Spleen (tissue), 11 donors: ENCODE measurements at regions not wholly inside any gene's neighbourhood (a gene's known extent, or its start where the extent isn't known, plus 50 kb on each side); places are given as distances from the start of the nearest gene placed in this dataset.
"Not testable (repeated sequence)": the region's sequence is repeated elsewhere in the genome, so short reads cannot be mapped to it uniquely, and the experiment has no call there.

Experiments used
- DNase-seq: peaks from one replicate; pipeline ENCODE4 v3.0.0-alpha.2; 2020
- H3K27ac ChIP-seq, 8 donors: fragments of 200-600 bp; sonication (generic) in 7 of 8; 1 replicate in 4 of 8; 2 replicates in 4 of 8; pipeline versions ENCODE4 v1.5.0 to v1.8.0; 2016 to 2021; ENCODE audit warnings: inconsistent platforms in 4 of 8, mild to moderate bottlenecking in 4 of 8, moderate library complexity in 1 of 8
- H3K27me3 ChIP-seq, 7 donors: fragments of 200-600 bp; sonication (generic) in 6 of 7; replicated peaks in 1 of 7; 1 replicate in 4 of 7; 2 replicates in 3 of 7; pipeline versions ENCODE4 v1.5.0 to v1.8.0; 2016 to 2021; ENCODE audit warnings: inconsistent platforms in 3 of 7, mild to moderate bottlenecking in 1 of 7
- H3K36me3 ChIP-seq, 6 donors: fragments of 200-600 bp; sonication (generic) in 5 of 6; 1 replicate in 4 of 6; 2 replicates in 2 of 6; pipeline versions ENCODE4 v1.5.0 to v1.8.0; 2016 to 2021; ENCODE audit warnings: inconsistent platforms in 2 of 6
- H3K4me1 ChIP-seq, 6 donors: fragments of 200-600 bp; sonication (generic) in 5 of 6; 1 replicate in 3 of 6; 2 replicates in 3 of 6; pipeline versions ENCODE4 v1.5.0 to v1.8.0; 2016 to 2021; ENCODE audit warnings: inconsistent platforms in 3 of 6
- H3K4me3 ChIP-seq, 8 donors: fragments of 200-600 bp; sonication (generic) in 7 of 8; 1 replicate in 4 of 8; 2 replicates in 4 of 8; pipeline versions ENCODE4 v1.5.0 to v1.8.0; 2016 to 2021; ENCODE audit warnings: inconsistent platforms in 4 of 8, mild to moderate bottlenecking in 4 of 8, moderate library complexity in 2 of 8
- H3K9me3 ChIP-seq, 8 donors: fragments of 200-600 bp; sonication (generic) in 7 of 8; 1 replicate in 4 of 8; 2 replicates in 4 of 8; pipeline versions ENCODE4 v1.5.0 to v1.8.0; 2016 to 2021; ENCODE audit warnings: inconsistent platforms in 4 of 8
- POLR2A ChIP-seq, 3 donors: fragments of 450-650 bp; IDR thresholded peaks; one replicate each; pipeline ENCODE4 v1.5.1; 2017; ENCODE audit warnings: antibody characterized with exemption in 3 of 3, mild to moderate bottlenecking in 1 of 3
- POLR2AphosphoS5 ChIP-seq, 3 donors: sonication (generic); formaldehyde crosslinking; IDR thresholded peaks; one replicate each; pipeline ENCODE4 v1.5.1; 2017; ENCODE audit warnings: antibody characterized with exemption in 3 of 3
- WGBS, 5 donors: extraction: QIAGEN DNeasy Blood & Tissue Kit in 3 of 5; methylation state at CpG; one replicate each; pipeline versions ENCODE4 v1.1.5 to v1.1.7; 2013 to 2018; 5-methylcytosine and 5-hydroxymethylcytosine counted together
- intact Hi-C: fragments of 100-400 bp; cut with DNase I; formaldehyde crosslinking; loops from one replicate; pipeline ENCODE4 v1.15.0; 2023; ENCODE audit warnings: low total_unique reads
- TF ChIP-seq, protein P1 (sequence below), 11 experiments: fragments of 200-600 bp in 7 of 11; fragments of 450-650 bp in 4 of 11; sonication (generic) in 4 of 11; IDR thresholded peaks in 8 of 11; conservative IDR thresholded peaks in 3 of 11; 1 replicate in 7 of 11; 2 replicates in 4 of 11; pipeline versions ENCODE4 v1.4.0 to v1.8.0; 2016 to 2021; ENCODE audit warnings: antibody characterized with exemption in 11 of 11, inconsistent platforms in 4 of 11, mild to moderate bottlenecking in 1 of 11
- donor health status: healthy with polysubstance abuse.
- donor health status: DM: no; HTN: no; CAD: no; lungs with moderate emphysema.
- donor health status: DM: no; HTN: no; CAD: no.
- donor health status: Bipolar disorder and iron deficiency.
- donor health status: healthy.
- donor health status: DM: no; HTN: no; CAD: no.
- donor health status: DM: yes; HTN: yes; CAD: no.

DNA sequence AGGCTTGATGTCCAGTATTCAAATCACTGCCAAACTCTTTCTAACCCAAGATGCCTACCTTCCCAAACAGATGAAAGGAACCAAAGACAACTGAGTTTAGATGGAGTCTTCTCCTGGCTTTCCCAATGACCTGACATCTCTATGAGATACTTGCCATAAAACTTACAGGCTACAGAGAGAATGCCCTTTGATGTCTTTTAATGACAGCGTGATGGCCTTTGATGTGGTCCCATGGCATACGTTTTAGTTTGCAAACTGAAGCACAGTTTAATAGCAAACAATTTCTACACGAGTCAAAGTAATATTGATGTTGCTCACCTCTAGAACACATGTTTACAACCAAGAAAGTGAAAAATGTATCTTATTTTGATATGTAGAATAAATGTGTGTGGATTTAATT, 73.2 kb downstream of the ZIC4 start:
- 48 to 63% (median 57%) methylated on average over 3 of the region's 3 CpGs for WGBS, 5 donors
- TF ChIP-seq, protein P1, sequence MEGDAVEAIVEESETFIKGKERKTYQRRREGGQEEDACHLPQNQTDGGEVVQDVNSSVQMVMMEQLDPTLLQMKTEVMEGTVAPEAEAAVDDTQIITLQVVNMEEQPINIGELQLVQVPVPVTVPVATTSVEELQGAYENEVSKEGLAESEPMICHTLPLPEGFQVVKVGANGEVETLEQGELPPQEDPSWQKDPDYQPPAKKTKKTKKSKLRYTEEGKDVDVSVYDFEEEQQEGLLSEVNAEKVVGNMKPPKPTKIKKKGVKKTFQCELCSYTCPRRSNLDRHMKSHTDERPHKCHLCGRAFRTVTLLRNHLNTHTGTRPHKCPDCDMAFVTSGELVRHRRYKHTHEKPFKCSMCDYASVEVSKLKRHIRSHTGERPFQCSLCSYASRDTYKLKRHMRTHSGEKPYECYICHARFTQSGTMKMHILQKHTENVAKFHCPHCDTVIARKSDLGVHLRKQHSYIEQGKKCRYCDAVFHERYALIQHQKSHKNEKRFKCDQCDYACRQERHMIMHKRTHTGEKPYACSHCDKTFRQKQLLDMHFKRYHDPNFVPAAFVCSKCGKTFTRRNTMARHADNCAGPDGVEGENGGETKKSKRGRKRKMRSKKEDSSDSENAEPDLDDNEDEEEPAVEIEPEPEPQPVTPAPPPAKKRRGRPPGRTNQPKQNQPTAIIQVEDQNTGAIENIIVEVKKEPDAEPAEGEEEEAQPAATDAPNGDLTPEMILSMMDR (IDR thresholded peaks at IDR 0.05 in 8 of 11, conservative IDR thresholded peaks at IDR 0.05 in 3 of 11), result no peak
- TF ChIP-seq POLR2AphosphoS5 (IDR thresholded peaks at IDR 0.05) (no peak), POLR2A (IDR thresholded peaks at IDR 0.05) (no peak)
- Histone ChIP-seq H3K9me3 (no peaks in the 10 kb centered on the region), H3K36me3 (no peaks in the 10 kb centered on the region), H3K27ac (no peak overlapping the region), H3K27me3 (no peaks in the 10 kb centered on the region), H3K4me3 (no peak overlapping the region), H3K4me1 (no peaks in the 10 kb centered on the region)
- no peak for DNase-seq
- intact Hi-C loops, result no loop called here

DNA sequence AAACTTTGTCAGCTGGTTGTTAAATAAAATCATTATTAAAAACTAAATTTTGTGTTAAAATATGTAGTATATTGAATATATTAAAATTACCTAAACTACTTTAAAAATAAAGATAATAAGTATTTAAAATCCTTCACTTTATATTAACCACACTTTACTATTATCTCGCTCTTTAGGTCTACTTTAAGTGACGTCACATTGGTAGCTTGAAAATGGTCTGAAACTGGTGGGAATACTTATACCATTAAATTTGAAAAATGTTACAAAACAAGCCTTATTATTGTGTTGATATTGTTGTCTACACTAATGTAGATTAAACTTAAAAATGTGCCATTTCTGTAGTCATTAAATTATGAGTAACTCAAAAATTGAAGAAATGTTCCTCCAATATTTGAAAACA, 77.6 kb downstream of the ZIC4 start:
- H3K9me3 ChIP-seq, result no peaks in the 10 kb centered on the region
- no peak overlapping the region for H3K27ac ChIP-seq
- H3K27me3 ChIP-seq, result no peaks in the 10 kb centered on the region
- intact Hi-C loops, result no loop called here
- H3K4me1 ChIP-seq, result no peaks in the 10 kb centered on the region
- DNase-seq, result no peak
- WGBS, 5 donors, result 84 to 91% (median 87%) methylated on average over 2 of the region's 2 CpGs
- H3K36me3 ChIP-seq, result no peaks in the 10 kb centered on the region
- H3K4me3 ChIP-seq, result no peak overlapping the region
- TF ChIP-seq POLR2A (IDR thresholded peaks at IDR 0.05), result no peak
- TF ChIP-seq POLR2AphosphoS5 (IDR thresholded peaks at IDR 0.05), result no peak
- TF ChIP-seq, protein P1 (IDR thresholded peaks at IDR 0.05 in 8 of 11, conservative IDR thresholded peaks at IDR 0.05 in 3 of 11), result no peak

DNA sequence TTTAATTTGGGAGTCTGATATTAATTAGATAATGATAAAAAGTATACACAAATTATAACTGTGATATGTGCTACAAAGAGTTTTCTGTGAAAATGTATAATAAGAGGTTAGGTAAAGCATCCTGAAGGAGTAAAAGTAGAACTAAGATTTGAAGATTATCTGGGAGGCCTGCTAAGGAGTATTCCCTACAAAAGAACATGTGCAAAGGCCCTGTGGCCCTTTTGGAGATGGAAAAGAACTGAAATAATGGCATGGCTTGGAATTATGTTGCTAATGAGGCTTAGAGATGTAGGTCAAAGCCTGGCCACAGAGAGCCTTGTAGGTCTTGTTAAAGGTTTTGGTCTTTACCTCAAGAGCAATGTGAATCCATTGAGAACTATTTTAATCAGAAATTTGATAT, 82.0 kb downstream of the ZIC4 start:
- intact Hi-C loops, result no loop called here
- Histone ChIP-seq H3K4me3 (no peak overlapping the region), H3K36me3 (no peaks in the 10 kb centered on the region), H3K27me3 (peaks cover 0 to 4% (median 0%) of the 10 kb centered on the region in 7 donors), H3K9me3 (no peaks in the 10 kb centered on the region), H3K4me1 (no peaks in the 10 kb centered on the region), H3K27ac (no peak overlapping the region)
- TF ChIP-seq POLR2A (IDR thresholded peaks at IDR 0.05), result no peak
- TF ChIP-seq POLR2AphosphoS5 (IDR thresholded peaks at IDR 0.05), result no peak
- TF ChIP-seq, protein P1 (IDR thresholded peaks at IDR 0.05 in 8 of 11, conservative IDR thresholded peaks at IDR 0.05 in 3 of 11), result no peak
- DNase-seq, result no peak

DNA sequence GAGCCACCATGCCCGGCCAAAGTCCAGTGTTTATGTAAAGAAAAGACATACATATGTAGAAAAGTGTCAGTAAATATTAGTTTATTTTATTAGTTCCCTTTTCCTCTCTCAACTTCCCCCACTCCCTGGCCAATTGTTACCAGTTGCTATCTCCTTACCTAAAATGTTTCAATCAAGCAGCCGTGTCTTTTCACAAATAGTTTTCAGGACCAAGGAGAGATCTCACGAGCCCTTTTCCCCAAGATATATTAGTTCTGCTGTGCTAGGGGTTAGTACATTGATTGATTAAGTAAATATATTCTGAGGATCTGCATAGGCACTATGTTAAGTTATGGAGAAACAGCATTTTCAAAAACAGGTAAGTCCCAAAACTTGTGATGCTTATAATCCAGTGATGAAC, 87.4 kb downstream of the ZIC4 start:
- Histone ChIP-seq H3K4me1 (no peaks in the 10 kb centered on the region), H3K36me3 (no peaks in the 10 kb centered on the region), H3K27ac (no peak overlapping the region), H3K9me3 (peaks cover 0 to 3% (median 0%) of the 10 kb centered on the region in 8 donors), H3K27me3 (peaks cover 0 to 4% (median 0%) of the 10 kb centered on the region in 7 donors), H3K4me3 (no peak overlapping the region)
- DNase-seq, result no peak
- TF ChIP-seq POLR2A (IDR thresholded peaks at IDR 0.05), result no peak
- no peak for TF ChIP-seq POLR2AphosphoS5 (IDR thresholded peaks at IDR 0.05)
- TF ChIP-seq, protein P1 (IDR thresholded peaks at IDR 0.05 in 8 of 11, conservative IDR thresholded peaks at IDR 0.05 in 3 of 11), result no peak
- 60 to 73% (median 67%) methylated on average over 3 of the region's 3 CpGs for WGBS, 5 donors
- intact Hi-C loops, result no loop called here

DNA sequence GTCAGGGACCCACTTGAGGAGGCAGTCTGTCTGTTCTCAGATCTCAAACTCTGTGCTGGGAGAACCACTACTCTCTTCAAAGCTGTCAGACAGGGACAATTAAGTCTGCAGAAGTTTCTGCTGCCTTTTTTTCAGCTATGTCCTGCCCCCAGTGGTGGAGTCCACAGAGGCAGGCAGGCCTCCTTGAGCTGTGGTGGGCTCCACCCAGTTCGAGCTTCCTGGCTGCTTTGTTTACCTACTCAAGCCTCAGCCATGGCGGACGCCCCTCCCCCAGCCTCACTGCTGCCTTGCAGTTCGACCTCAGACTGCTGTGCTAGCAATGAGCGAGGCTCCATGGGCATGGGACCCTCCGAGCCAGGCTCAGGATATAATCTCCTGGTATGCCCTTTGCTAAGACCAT, 89.3 kb downstream of the ZIC4 start:
- H3K4me3 ChIP-seq, H3K4me1 ChIP-seq, H3K9me3 ChIP-seq, H3K27ac ChIP-seq, H3K36me3 ChIP-seq, H3K27me3 ChIP-seq, intact Hi-C loops, DNase-seq: not testable (repeated sequence)
- WGBS, 5 donors, result 66 to 76% (median 70%) methylated on average over 5 to 6 of the region's 6 CpGs
